HG03159 (cell line): ENCODE measurements at regions not wholly inside any gene's neighbourhood (a gene's known extent, or its start where the extent isn't known, plus 50 kb on each side); places are given as distances from the start of the nearest gene placed in this dataset.

ENCODE experiments used
- ATAC-seq: cut with Tn5 transposase; IDR thresholded peaks from one replicate; pipeline ENCODE4 v1.9.1; 2021; ENCODE audit warnings: mild to moderate bottlenecking, moderate library complexity; ENCODE audit not compliant: unreplicated experiment

- no peak for ATAC-seq
These were observed 541.1 kb upstream of the CAMK1G start for GRCh38 chr1:209042413-209042812.

- ATAC-seq, result no peak
These were observed 538.0 kb upstream of the CAMK1G start for GRCh38 chr1:209045331-209046057.

GRCh38 chr1:209046058-209046417 is 537.5 kb upstream of the CAMK1G start:
- ATAC-seq, result no peak

DNA sequence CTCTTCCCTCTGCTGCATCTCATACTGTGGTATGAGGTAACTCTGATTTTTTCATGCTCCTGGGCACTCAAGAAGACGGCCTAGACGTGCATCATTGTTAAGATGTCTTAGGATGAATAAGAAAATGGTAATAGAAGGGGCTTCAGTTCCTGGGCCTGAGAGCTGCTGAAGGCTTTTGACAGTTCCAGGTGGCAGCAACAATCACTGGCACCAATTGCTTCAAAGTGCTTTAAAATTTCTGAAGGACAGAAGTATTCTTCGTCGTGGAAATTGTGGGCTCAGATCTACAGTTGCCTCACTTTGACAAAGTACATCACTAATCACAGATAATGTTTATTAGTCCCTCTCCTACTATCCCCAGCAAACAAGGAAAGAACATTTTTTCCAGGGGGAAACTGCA is 536.6 kb upstream of the CAMK1G start:
- ATAC-seq, result no peak

GRCh38 chr1:209048941-209049669 is 534.4 kb upstream of the CAMK1G start:
- no peak for ATAC-seq

DNA sequence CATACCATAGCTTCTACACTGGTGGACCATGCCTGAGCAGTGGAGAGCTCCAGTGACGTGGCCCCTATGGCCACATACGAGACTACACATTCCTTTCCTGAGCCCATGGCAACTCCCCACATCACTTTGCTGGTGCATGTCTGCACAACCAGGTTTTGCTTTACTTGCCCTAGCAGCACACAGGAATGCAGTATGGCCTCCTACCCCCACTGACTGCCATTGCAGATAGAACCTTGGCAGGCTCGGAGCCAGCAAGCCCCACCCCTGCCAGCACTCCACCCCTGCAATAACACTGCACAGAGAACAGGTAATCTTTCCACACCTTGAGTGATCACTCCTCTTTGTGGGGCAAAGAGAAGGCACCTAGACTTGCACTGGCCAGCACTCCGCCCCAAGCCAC is 531.9 kb upstream of the CAMK1G start:
- no peak for ATAC-seq

DNA sequence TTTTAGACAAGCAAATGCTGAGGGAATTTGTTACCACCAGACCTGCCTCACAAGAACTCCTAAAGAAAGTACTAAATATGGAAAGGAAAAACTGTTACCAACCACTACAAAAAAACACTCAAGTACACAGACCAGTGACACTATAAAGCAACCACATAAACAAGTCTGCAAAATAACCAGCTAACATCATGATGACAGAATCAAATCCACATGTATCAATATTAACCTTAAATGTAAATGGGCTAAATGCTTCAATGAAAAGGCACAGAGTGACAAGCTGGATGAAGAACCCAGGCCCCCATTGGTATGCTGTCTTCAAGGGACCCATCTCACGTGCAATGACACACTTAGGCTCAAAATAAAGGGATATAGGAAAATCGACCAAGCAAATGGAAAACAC is 529.9 kb upstream of the CAMK1G start:
- ATAC-seq, result no peak

GRCh38 chr1:209057083-209057482 is 526.4 kb upstream of the CAMK1G start:
- ATAC-seq, result no peak

GRCh38 chr1:209057901-209058300 is 525.6 kb upstream of the CAMK1G start:
- no peak for ATAC-seq

GRCh38 chr1:209059376-209059775 is 524.1 kb upstream of the CAMK1G start:
- no peak for ATAC-seq

- ATAC-seq, result no peak
These were observed 523.5 kb upstream of the CAMK1G start for GRCh38 chr1:209059981-209060380.

- no peak for ATAC-seq
These were observed 521.4 kb upstream of the CAMK1G start for GRCh38 chr1:209062081-209062620.

DNA sequence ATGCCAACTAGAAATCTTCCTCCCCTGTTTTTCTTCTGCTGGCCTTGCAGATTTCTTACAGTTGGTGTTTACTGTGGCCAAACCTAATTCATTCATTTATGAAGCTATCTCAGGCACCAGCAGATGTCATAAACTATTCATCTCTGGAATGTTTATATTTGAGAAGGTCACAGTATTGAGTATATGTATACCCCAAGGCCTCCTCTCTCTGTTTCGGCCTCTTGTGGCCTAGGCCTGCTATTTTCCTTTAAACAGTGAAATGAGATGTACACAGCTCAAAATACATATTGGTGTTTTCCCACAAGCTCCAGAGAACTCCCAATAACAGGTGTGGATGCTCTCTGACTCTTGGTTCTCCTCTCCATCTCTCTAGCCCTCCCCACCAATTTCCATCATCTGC is 520.7 kb upstream of the CAMK1G start:
- ATAC-seq, result peak; percentile 46

DNA sequence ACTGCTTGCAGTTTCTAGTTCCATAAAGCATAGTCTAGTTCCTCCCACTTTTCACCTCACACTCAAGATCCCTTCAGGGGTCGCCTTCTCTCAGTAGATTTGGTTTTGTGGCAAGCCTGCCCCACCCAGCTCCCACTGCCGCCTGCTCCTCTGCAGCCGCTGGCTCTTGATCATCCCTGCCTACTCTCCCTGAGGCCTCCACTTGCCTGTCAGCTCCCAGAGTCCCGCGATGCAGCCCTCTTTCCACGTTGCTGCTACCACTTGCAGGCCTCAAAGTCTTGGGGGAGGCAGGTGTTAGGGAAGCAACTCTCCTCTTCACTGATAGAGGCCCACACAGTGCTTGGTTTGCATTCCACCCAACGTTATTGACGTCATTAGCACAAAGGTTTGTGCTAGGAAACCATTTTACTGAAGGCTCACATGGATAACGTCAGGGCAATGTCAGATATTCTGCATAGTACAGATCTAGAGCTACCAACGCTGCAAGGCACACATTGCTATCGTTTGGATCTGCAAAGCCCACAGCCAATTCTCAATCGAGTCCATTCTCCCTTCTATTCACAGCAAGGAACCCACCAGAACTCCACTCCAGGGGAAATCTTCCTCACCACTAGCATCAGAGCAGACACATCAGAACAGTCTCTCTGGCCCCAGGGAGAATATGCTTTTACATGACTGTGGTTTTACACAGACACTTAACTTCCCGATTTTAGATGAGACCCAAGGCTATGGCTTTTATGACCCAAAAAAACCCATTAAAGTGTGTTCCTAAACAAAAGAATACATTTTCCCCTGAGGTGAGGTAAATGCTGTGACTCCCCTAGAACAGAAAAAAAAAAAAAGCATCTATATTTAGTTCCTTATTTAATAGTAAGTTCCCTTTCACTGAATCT is 519.5 kb upstream of the CAMK1G start:
- ATAC-seq, result no peak

GRCh38 chr1:209064850-209065706 is 518.4 kb upstream of the CAMK1G start:
- ATAC-seq, result no peak

GRCh38 chr1:209072481-209072880 is 511.0 kb upstream of the CAMK1G start:
- ATAC-seq, result no peak

GRCh38 chr1:209073879-209074278 is 509.6 kb upstream of the CAMK1G start:
- no peak for ATAC-seq

DNA sequence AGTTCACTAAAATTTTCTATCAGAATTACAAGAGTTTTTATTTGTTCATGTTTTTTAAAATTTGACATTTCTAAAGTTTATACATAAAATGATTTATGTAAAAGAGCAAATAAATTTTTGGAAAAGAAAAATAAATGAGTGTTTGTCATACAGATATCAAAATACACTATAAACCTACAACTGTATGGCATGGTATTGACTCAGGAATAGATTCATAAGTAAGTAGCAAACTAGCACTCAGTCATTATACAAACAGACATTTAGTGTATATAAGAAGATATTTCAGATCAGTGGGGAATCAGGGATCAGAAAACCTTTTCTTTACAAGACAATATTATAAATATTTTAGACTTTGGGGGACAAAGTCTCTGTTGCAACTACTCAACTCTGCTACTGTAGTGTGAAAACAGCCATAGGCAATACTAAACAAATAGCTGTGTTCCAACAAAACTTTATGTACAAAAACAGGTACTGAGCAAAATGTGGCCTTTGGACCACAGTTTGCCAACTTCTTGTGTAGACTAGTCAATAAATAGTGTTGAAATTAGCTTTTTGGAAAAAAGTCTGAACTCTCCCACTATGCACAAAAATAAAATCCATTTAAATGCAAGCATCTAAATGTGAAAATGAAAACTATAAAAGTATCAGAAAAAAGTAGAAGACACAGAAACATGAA is 508.8 kb upstream of the CAMK1G start:
- ATAC-seq, result no peak

DNA sequence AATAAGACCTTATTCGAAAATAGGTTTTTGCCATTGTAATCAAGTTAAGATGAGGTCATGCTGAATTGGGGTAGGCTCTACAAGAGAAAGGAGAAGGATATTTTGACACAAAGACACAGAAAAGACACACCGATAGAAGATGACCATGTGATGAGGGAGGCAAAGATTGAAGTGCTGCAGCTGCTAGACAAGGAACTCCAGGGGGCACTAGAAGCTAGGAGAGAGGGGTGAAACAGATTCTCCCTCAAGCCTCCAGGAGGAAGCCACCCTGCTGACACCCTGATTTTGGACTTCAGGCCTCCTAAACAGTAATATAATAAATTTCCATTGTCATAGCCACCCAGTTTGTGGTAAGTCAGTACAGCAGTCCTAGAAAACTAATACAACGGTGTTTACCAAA is 506.8 kb upstream of the CAMK1G start:
- ATAC-seq, result no peak
